ENCODE measurements at regions not wholly inside any gene's neighbourhood (a gene's known extent, or its start where the extent isn't known, plus 50 kb on each side); places are given as distances from the start of the nearest gene placed in this dataset.
"Not testable (repeated sequence)": the region's sequence is repeated elsewhere in the genome, so short reads cannot be mapped to it uniquely, and the experiment has no call there.

GRCh38 chr14:43786066-43786762 is 720.9 kb downstream of the FSCB start:
- WGBS, 2 donors: 83 to 86% methylated on average over 13 of the region's 13 CpGs
- no peak for TF ChIP-seq CTCF (IDR thresholded peaks at IDR 0.05)
- no peak for TF ChIP-seq POLR2A (IDR thresholded peaks at IDR 0.05)
- no peak for DNase-seq (ENCODE audit: low spot score in 2 of 2)
- H3K4me3 ChIP-seq (ENCODE audit: low read depth, poor library complexity, severe bottlenecking): no peak overlapping the region
- intact Hi-C loops (cut with DNase I; ENCODE audit: low total_unique reads): no loop called here

- intact Hi-C loops (cut with DNase I; ENCODE audit: low total_unique reads): not testable (repeated sequence)
Observed at GRCh38 chr14:43784432-43784831, 722.7 kb downstream of the FSCB start.

GRCh38 chr14:43778937-43779639 is 728.0 kb downstream of the FSCB start:
- H3K4me3 ChIP-seq (ENCODE audit: low read depth, poor library complexity, severe bottlenecking): no peak overlapping the region
- intact Hi-C loops (cut with DNase I; ENCODE audit: low total_unique reads): no loop called here
- WGBS, 2 donors: 87 to 91% methylated on average over 2 of the region's 2 CpGs
- TF ChIP-seq POLR2A (IDR thresholded peaks at IDR 0.05): no peak
- no peak for DNase-seq (ENCODE audit: low spot score in 2 of 2)

More at GRCh38 chr14:43784432-43784831, 722.7 kb downstream of the FSCB start:
- 90 to 91% methylated on average over 10 of the region's 10 CpGs for WGBS, 2 donors
- not testable (repeated sequence) for DNase-seq (ENCODE audit: low spot score in 2 of 2); H3K4me3 ChIP-seq (ENCODE audit: low read depth, poor library complexity, severe bottlenecking)

GRCh38 chr14:43778570-43778936 is 728.5 kb downstream of the FSCB start:
- TF ChIP-seq POLR2A (IDR thresholded peaks at IDR 0.05) (no peak), CTCF (IDR thresholded peaks at IDR 0.05) (no peak)
- 39 to 43% methylated on average over 1 of the region's 1 CpG for WGBS, 2 donors
- DNase-seq (ENCODE audit: low spot score in 2 of 2): no peak
- no peak overlapping the region for H3K4me3 ChIP-seq (ENCODE audit: low read depth, poor library complexity, severe bottlenecking)
- intact Hi-C loops (cut with DNase I; ENCODE audit: low total_unique reads): no loop called here

- no peak overlapping the region for H3K4me3 ChIP-seq (ENCODE audit: low read depth, poor library complexity, severe bottlenecking)
- intact Hi-C loops (cut with DNase I; ENCODE audit: low total_unique reads): no loop called here
- no peak for DNase-seq (ENCODE audit: low spot score in 2 of 2)
- TF ChIP-seq CTCF (IDR thresholded peaks at IDR 0.05) (no peak), POLR2A (IDR thresholded peaks at IDR 0.05) (no peak)
Observed at GRCh38 chr14:43765474-43765873, 741.6 kb downstream of the FSCB start.

GRCh38 chr14:43764433-43764832 is 742.6 kb downstream of the FSCB start:
- 53 to 57% methylated on average over 1 of the region's 1 CpG for WGBS, 2 donors
- H3K4me3 ChIP-seq (ENCODE audit: low read depth, poor library complexity, severe bottlenecking): no peak overlapping the region
- no peak for DNase-seq (ENCODE audit: low spot score in 2 of 2)
- intact Hi-C loops (cut with DNase I; ENCODE audit: low total_unique reads): no loop called here
- TF ChIP-seq POLR2A (IDR thresholded peaks at IDR 0.05) (no peak), CTCF (IDR thresholded peaks at IDR 0.05) (no peak)

- DNase-seq (ENCODE audit: low spot score in 2 of 2): no peak
- WGBS, 2 donors: 82 to 87% methylated on average over 6 of the region's 6 CpGs
- intact Hi-C loops (cut with DNase I; ENCODE audit: low total_unique reads): no loop called here
- H3K4me3 ChIP-seq (ENCODE audit: low read depth, poor library complexity, severe bottlenecking): no peak overlapping the region
- TF ChIP-seq POLR2A (IDR thresholded peaks at IDR 0.05) (no peak), CTCF (IDR thresholded peaks at IDR 0.05) (no peak)
Observed at GRCh38 chr14:43755707-43756106, 751.4 kb downstream of the FSCB start.

All from lower leg skin (tissue), 4 donors.